Bronchial epithelial cell (primary cell): ENCODE measurements at regions not wholly inside any gene's neighbourhood (a gene's known extent, or its start where the extent isn't known, plus 50 kb on each side); places are given as distances from the start of the nearest gene placed in this dataset.
"Not testable (repeated sequence)": the region's sequence is repeated elsewhere in the genome, so short reads cannot be mapped to it uniquely, and the experiment has no call there.

Experiments used
- DNase-seq: peaks from one replicate; pipeline ENCODE4 v3.0.0-alpha.2; 2010; ENCODE audit warnings: low read depth
- FAIRE-seq: peaks from 2 replicates; lab custom pipeline; 2011; peaks lifted over from hg19 to GRCh38; lab: Jason Lieb, UNC
- H3K27me3 ChIP-seq: 2 replicates; pipeline ENCODE4 v1.5.1; 2011; ENCODE audit warnings: low read length; ENCODE audit not compliant: control insufficient read depth, insufficient read depth
- H3K36me3 ChIP-seq: 2 replicates; pipeline ENCODE4 v1.5.1; 2011; ENCODE audit warnings: low read length; ENCODE audit not compliant: control insufficient read depth, insufficient read depth
- H3K4me3 ChIP-seq: 2 replicates; pipeline ENCODE4 v1.5.1; 2011; ENCODE audit warnings: mild to moderate bottlenecking, low read depth, low read length, control low read depth
- TF ChIP-seq, protein P1 (sequence below): IDR thresholded peaks from 2 replicates; pipeline ENCODE4 v1.5.1; 2011; ENCODE audit warnings: mild to moderate bottlenecking, moderate library complexity, low read length, control low read depth, inconsistent platforms; ENCODE audit not compliant: insufficient read depth, severe bottlenecking

DNA sequence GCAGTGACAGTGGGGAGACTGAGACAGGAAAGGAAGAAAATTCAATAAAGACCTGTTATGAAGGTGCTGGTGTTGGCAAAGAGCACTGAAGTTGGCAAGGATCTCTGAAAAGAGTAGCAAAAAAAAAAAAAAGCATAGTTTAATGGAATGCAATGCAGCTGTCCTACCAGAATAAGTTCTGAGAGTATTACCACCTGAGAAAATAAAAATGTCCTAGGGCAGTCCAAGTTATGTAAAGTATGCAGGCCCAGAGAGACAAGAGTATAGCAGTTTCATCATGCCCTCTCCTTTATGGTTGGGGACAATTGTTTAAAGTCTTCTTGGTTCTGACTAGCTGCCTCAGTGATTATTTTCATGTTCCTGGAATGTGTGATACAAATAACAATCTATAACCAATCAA, 1092.8 kb downstream of the SORCS3 start:
- Histone ChIP-seq H3K36me3 (no peaks in the 10 kb centered on the region), H3K4me3 (no peak overlapping the region), H3K27me3 (no peaks in the 10 kb centered on the region)
- no peak for DNase-seq
- FAIRE-seq: no peak
- TF ChIP-seq, protein P1, sequence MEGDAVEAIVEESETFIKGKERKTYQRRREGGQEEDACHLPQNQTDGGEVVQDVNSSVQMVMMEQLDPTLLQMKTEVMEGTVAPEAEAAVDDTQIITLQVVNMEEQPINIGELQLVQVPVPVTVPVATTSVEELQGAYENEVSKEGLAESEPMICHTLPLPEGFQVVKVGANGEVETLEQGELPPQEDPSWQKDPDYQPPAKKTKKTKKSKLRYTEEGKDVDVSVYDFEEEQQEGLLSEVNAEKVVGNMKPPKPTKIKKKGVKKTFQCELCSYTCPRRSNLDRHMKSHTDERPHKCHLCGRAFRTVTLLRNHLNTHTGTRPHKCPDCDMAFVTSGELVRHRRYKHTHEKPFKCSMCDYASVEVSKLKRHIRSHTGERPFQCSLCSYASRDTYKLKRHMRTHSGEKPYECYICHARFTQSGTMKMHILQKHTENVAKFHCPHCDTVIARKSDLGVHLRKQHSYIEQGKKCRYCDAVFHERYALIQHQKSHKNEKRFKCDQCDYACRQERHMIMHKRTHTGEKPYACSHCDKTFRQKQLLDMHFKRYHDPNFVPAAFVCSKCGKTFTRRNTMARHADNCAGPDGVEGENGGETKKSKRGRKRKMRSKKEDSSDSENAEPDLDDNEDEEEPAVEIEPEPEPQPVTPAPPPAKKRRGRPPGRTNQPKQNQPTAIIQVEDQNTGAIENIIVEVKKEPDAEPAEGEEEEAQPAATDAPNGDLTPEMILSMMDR: no peak

DNA sequence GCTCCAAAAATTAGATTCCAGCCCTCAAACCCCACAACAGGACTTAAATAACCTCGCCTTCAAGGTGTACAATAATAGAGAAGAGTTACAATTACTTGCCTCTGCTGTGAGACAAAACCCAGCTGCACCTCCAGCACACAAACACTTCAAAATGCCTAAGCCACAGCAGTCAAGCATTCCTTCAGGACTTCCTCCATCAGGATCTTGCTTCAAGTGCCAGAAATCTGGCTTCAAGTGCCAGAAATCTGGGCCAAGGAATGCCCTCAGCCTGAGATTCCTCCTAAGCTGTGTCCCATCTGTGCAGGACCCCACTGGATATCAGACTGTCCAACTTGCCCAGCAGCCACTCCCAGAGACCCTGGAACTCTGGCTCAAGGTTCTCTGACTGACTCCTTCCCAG, 1088.3 kb downstream of the SORCS3 start:
- DNase-seq (no peak), FAIRE-seq (no peak)
- TF ChIP-seq, protein P1: no peak
- Histone ChIP-seq H3K36me3 (no peaks in the 10 kb centered on the region), H3K27me3 (no peaks in the 10 kb centered on the region), H3K4me3 (no peak overlapping the region)

DNA sequence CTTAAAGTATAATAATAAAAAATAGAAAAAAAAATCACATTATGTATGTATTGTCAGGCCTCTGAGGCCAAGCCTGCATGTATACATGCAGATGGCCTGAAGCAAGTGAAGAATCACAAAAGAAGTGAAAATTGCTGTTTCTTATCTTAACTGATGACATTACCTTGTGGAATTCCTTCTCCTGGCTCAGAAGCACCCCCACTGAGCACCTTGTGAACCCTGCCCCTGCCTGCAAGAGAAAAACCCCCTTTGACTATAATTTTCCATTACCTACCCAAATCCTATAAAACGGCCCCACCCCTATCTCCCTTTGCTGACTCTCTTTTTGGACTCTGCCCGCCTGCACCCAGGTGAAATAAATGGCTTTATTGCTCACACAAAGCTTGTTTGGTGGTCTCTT, 1086.5 kb downstream of the SORCS3 start:
- not testable (repeated sequence) for H3K4me3 ChIP-seq, H3K27me3 ChIP-seq, FAIRE-seq, DNase-seq, H3K36me3 ChIP-seq

DNA sequence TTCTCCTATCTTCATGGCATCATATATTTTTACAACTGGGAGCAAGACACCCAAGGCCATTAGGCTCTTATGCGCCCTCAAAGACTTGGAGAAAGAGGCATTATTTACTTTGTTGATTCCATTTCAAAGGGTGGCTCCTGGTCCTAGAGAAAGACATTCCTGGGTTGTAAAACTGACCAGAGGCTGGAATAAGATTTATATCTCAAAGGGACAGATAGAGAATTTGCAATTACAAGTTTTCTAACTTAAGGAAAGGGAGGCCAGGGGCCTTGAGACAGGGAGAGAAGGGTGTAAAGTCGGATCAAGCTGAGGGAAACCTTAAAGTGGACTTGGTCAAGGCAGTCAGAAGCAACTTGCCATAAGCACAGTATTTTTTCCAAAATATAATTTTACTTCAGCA, 1086.0 kb downstream of the SORCS3 start:
- Histone ChIP-seq H3K4me3 (no peak overlapping the region), H3K27me3 (no peaks in the 10 kb centered on the region), H3K36me3 (no peaks in the 10 kb centered on the region)
- TF ChIP-seq, protein P1: no peak
- no peak for FAIRE-seq
- no peak for DNase-seq

DNA sequence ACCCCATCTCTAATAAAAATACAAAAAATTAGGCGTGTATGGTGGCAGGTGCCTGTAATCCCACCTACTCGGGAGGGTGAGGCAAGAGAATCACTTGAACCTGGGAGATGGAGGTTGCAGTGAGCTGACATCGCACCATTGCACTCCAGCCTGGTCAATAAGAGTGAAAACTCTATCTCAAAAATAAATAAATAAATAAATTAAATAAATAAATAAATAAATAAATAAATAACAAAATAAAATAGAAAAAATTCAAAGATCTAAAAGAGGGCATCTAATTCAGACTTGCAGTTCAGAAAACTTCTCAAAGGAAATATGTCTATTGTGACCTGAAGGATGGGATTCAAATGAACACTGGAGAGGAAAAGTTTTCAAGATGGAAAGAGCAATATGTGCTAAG, 1085.1 kb downstream of the SORCS3 start:
- Histone ChIP-seq H3K27me3 (no peaks in the 10 kb centered on the region), H3K36me3 (no peaks in the 10 kb centered on the region), H3K4me3 (no peak overlapping the region)
- TF ChIP-seq, protein P1: no peak
- DNase-seq (no peak), FAIRE-seq (no peak)

DNA sequence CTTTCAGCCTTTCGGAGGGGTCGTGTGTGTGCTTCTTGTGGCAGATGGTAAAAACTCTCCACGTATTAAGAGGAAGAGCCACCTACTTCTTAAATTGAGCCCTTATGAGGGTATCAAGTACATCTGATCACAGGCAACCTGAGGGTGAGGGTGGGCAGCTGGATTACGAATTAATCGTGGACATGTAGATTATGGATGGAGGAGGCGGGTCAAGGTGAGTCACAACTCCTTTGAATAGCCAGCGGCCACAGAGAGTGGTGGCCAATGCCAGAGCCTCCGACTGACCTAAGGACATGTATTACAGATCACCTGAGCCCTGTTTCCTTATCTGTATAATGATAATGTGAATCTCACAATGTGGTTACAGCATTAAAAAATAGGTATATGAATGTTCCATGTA, 1083.9 kb downstream of the SORCS3 start:
- no peak for DNase-seq
- no peaks in the 10 kb centered on the region for H3K36me3 ChIP-seq
- TF ChIP-seq, protein P1: no peak
- no peak overlapping the region for H3K4me3 ChIP-seq
- FAIRE-seq: no peak
- no peaks in the 10 kb centered on the region for H3K27me3 ChIP-seq
